ENCODE measurements at regions not wholly inside any gene's neighbourhood (a gene's known extent, or its start where the extent isn't known, plus 50 kb on each side); places are given as distances from the start of the nearest gene placed in this dataset.

GRCh38 chrX:121836000-121836399 lies 788.6 kb downstream of the GLUD2 start:
- BruUV-seq (replicated peaks) = no TSS peak
- no peak overlapping the region for H3K27ac Mint-ChIP-seq (ENCODE audit: unreplicated experiment)
- H3K4me3 Mint-ChIP-seq (ENCODE audit: low read depth, unreplicated experiment) = no peak overlapping the region
- no peaks in the 10 kb centered on the region for H3K9me3 Mint-ChIP-seq (ENCODE audit: low read depth, unreplicated experiment)
- peaks cover 17% of the 10 kb centered on the region for H3K4me1 Mint-ChIP-seq (ENCODE audit: low read depth, unreplicated experiment)
- no peak for TF ChIP-seq CTCF (IDR thresholded peaks at IDR 0.05; ENCODE audit: unreplicated experiment)
- no peak for DNase-seq
- no peaks in the 10 kb centered on the region for H3K27me3 Mint-ChIP-seq (ENCODE audit: unreplicated experiment)
- no peaks in the 10 kb centered on the region for H3K36me3 Mint-ChIP-seq (ENCODE audit: insufficient read depth, unreplicated experiment)
- CTCF ChIA-PET = no interaction called here
- intact Hi-C loops (cut with micrococcal nuclease; ENCODE audit: unreplicated experiment) = no loop called here

- DNase-seq = no peak
- BruUV-seq (replicated peaks) = no TSS peak
- CTCF ChIA-PET = no interaction called here
- no peak overlapping the region for H3K4me3 Mint-ChIP-seq (ENCODE audit: low read depth, unreplicated experiment)
- H3K9me3 Mint-ChIP-seq (ENCODE audit: low read depth, unreplicated experiment) = no peaks in the 10 kb centered on the region
- intact Hi-C loops (cut with micrococcal nuclease; ENCODE audit: unreplicated experiment) = no loop called here
- H3K27ac Mint-ChIP-seq (ENCODE audit: unreplicated experiment) = no peak overlapping the region
- H3K4me1 Mint-ChIP-seq (ENCODE audit: low read depth, unreplicated experiment) = no peaks in the 10 kb centered on the region
- TF ChIP-seq CTCF (IDR thresholded peaks at IDR 0.05; ENCODE audit: unreplicated experiment) = no peak
- no peaks in the 10 kb centered on the region for H3K27me3 Mint-ChIP-seq (ENCODE audit: unreplicated experiment)
- H3K36me3 Mint-ChIP-seq (ENCODE audit: insufficient read depth, unreplicated experiment) = no peaks in the 10 kb centered on the region
These were observed 803.6 kb downstream of the GLUD2 start for GRCh38 chrX:121851033-121851432.

GRCh38 chrX:121853762-121854613 lies 806.6 kb downstream of the GLUD2 start:
- no peaks in the 10 kb centered on the region for H3K4me1 Mint-ChIP-seq (ENCODE audit: low read depth, unreplicated experiment)
- H3K4me3 Mint-ChIP-seq (ENCODE audit: low read depth, unreplicated experiment) = no peak overlapping the region
- no TSS peak for BruUV-seq (replicated peaks)
- no peaks in the 10 kb centered on the region for H3K9me3 Mint-ChIP-seq (ENCODE audit: low read depth, unreplicated experiment)
- no peaks in the 10 kb centered on the region for H3K36me3 Mint-ChIP-seq (ENCODE audit: insufficient read depth, unreplicated experiment)
- intact Hi-C loops (cut with micrococcal nuclease; ENCODE audit: unreplicated experiment) = no loop called here
- no peak for TF ChIP-seq CTCF (IDR thresholded peaks at IDR 0.05; ENCODE audit: unreplicated experiment)
- CTCF ChIA-PET = no interaction called here
- DNase-seq = no peak
- no peaks in the 10 kb centered on the region for H3K27me3 Mint-ChIP-seq (ENCODE audit: unreplicated experiment)
- no peak overlapping the region for H3K27ac Mint-ChIP-seq (ENCODE audit: unreplicated experiment)

- no peak for DNase-seq
- intact Hi-C loops (cut with micrococcal nuclease; ENCODE audit: unreplicated experiment) = no loop called here
- H3K4me3 Mint-ChIP-seq (ENCODE audit: low read depth, unreplicated experiment) = no peak overlapping the region
- no peaks in the 10 kb centered on the region for H3K9me3 Mint-ChIP-seq (ENCODE audit: low read depth, unreplicated experiment)
- no TSS peak for BruUV-seq (replicated peaks)
- TF ChIP-seq CTCF (IDR thresholded peaks at IDR 0.05; ENCODE audit: unreplicated experiment) = no peak
- CTCF ChIA-PET = no interaction called here
- no peaks in the 10 kb centered on the region for H3K27me3 Mint-ChIP-seq (ENCODE audit: unreplicated experiment)
- H3K36me3 Mint-ChIP-seq (ENCODE audit: insufficient read depth, unreplicated experiment) = no peaks in the 10 kb centered on the region
- H3K27ac Mint-ChIP-seq (ENCODE audit: unreplicated experiment) = no peak overlapping the region
- no peaks in the 10 kb centered on the region for H3K4me1 Mint-ChIP-seq (ENCODE audit: low read depth, unreplicated experiment)
These were observed 807.2 kb downstream of the GLUD2 start for GRCh38 chrX:121854614-121854911.
